ENCODE measurements at regions not wholly inside any gene's neighbourhood (a gene's known extent, or its start where the extent isn't known, plus 50 kb on each side); places are given as distances from the start of the nearest gene placed in this dataset.
"Not testable (repeated sequence)": the region's sequence is repeated elsewhere in the genome, so short reads cannot be mapped to it uniquely, and the experiment has no call there.

- CTCF ChIA-PET, result not testable (repeated sequence)
Observed at GRCh38 chr13:109934520-109934919, 148.1 kb upstream of the IRS2 start.

GRCh38 chr13:109933476-109933875 is 147.1 kb upstream of the IRS2 start:
- no peaks in the 10 kb centered on the region for H3K4me1 Mint-ChIP-seq
- ATAC-seq (no peak), DNase-seq (no peak)
- no peaks in the 10 kb centered on the region for H3K9me3 ChIP-seq (ENCODE audit: control insufficient read depth in 2 of 3, low read length in 3 of 3)
- ChIA-PET CTCF (no interaction called here), POLR2A (no interaction called here)
- intact Hi-C loops (cut with micrococcal nuclease), result no loop called here
- no peak overlapping the region for H3K27ac ChIP-seq (ENCODE audit: low read depth, low read length)
- H3K27me3 Mint-ChIP-seq, result peaks cover 0 to 12% (median 0%) of the 10 kb centered on the region in 5 donors
- H3K36me3 ChIP-seq (ENCODE audit: control insufficient read depth in 2 of 3, insufficient read depth in 3 of 3, low read length in 3 of 3), result no peaks in the 10 kb centered on the region
- H3K4me1 ChIP-seq (ENCODE audit: control insufficient read depth in 2 of 2, insufficient read depth in 2 of 2, low read length in 2 of 2), result no peaks in the 10 kb centered on the region
- H3K27ac Mint-ChIP-seq, result no peak overlapping the region
- peaks cover 0 to 11% (median 1%) of the 10 kb centered on the region in 11 donors for H3K9me3 Mint-ChIP-seq
- no peak overlapping the region for H3K4me3 Mint-ChIP-seq
- H3K36me3 Mint-ChIP-seq, result no peaks in the 10 kb centered on the region
- H3K4me3 ChIP-seq (ENCODE audit: low read length), result no peak overlapping the region
- no peaks in the 10 kb centered on the region for H3K27me3 ChIP-seq (ENCODE audit: control insufficient read depth in 2 of 2, insufficient read depth in 2 of 2, low read length in 2 of 2)

More at GRCh38 chr13:109934520-109934919, 148.1 kb upstream of the IRS2 start:
- DNase-seq; H3K4me1 ChIP-seq (ENCODE audit: control insufficient read depth in 2 of 2, insufficient read depth in 2 of 2, low read length in 2 of 2); intact Hi-C loops (cut with micrococcal nuclease); H3K36me3 ChIP-seq (ENCODE audit: control insufficient read depth in 2 of 3, insufficient read depth in 3 of 3, low read length in 3 of 3); H3K27ac ChIP-seq (ENCODE audit: low read depth, low read length); H3K4me3 Mint-ChIP-seq; ATAC-seq; H3K9me3 ChIP-seq (ENCODE audit: control insufficient read depth in 2 of 3, low read length in 3 of 3); H3K27me3 ChIP-seq (ENCODE audit: control insufficient read depth in 2 of 2, insufficient read depth in 2 of 2, low read length in 2 of 2); H3K27ac Mint-ChIP-seq; H3K36me3 Mint-ChIP-seq; H3K4me1 Mint-ChIP-seq; H3K4me3 ChIP-seq (ENCODE audit: low read length); POLR2A ChIA-PET: not testable (repeated sequence)
- Mint-ChIP-seq H3K27me3 (peaks cover 0 to 14% (median 0%) of the 10 kb centered on the region in 5 donors), H3K9me3 (peaks cover 0 to 11% (median 1%) of the 10 kb centered on the region in 11 donors)

GRCh38 chr13:109924376-109924775 is 138.0 kb upstream of the IRS2 start:
- no peaks in the 10 kb centered on the region for H3K36me3 Mint-ChIP-seq
- POLR2A ChIA-PET, result no interaction called here
- no peak for ATAC-seq

GRCh38 chr13:109922518-109922917 is 136.1 kb upstream of the IRS2 start:
- no peak for DNase-seq
- intact Hi-C loops (cut with micrococcal nuclease), result no loop called here
- ChIA-PET POLR2A (no interaction called here), CTCF (no interaction called here)
- ATAC-seq, result no peak
- no peaks in the 10 kb centered on the region for H3K36me3 Mint-ChIP-seq
- no peak overlapping the region for H3K27ac ChIP-seq (ENCODE audit: low read depth, low read length)
- H3K27me3 Mint-ChIP-seq, result peaks cover 0 to 25% (median 4%) of the 10 kb centered on the region in 5 donors
- H3K27me3 ChIP-seq (ENCODE audit: control insufficient read depth in 2 of 2, insufficient read depth in 2 of 2, low read length in 2 of 2), result no peaks in the 10 kb centered on the region
- H3K4me1 ChIP-seq (ENCODE audit: control insufficient read depth in 2 of 2, insufficient read depth in 2 of 2, low read length in 2 of 2), result no peaks in the 10 kb centered on the region
- H3K9me3 ChIP-seq (ENCODE audit: control insufficient read depth in 2 of 3, low read length in 3 of 3), result no peaks in the 10 kb centered on the region
- H3K36me3 ChIP-seq (ENCODE audit: control insufficient read depth in 2 of 3, insufficient read depth in 3 of 3, low read length in 3 of 3), result no peaks in the 10 kb centered on the region
- no peak overlapping the region for H3K4me3 Mint-ChIP-seq
- H3K4me3 ChIP-seq (ENCODE audit: low read length), result no peak overlapping the region
- H3K27ac Mint-ChIP-seq, result no peak overlapping the region
- no peaks in the 10 kb centered on the region for H3K9me3 Mint-ChIP-seq
- H3K4me1 Mint-ChIP-seq, result no peaks in the 10 kb centered on the region

More at GRCh38 chr13:109924376-109924775, 138.0 kb upstream of the IRS2 start:
- Mint-ChIP-seq H3K27ac (no peak overlapping the region), H3K4me1 (no peaks in the 10 kb centered on the region), H3K27me3 (peaks cover 0 to 25% (median 4%) of the 10 kb centered on the region in 5 donors), H3K4me3 (no peak overlapping the region), H3K9me3 (no peaks in the 10 kb centered on the region)
- H3K36me3 ChIP-seq (ENCODE audit: control insufficient read depth in 2 of 3, insufficient read depth in 3 of 3, low read length in 3 of 3), result no peaks in the 10 kb centered on the region
- H3K27me3 ChIP-seq (ENCODE audit: control insufficient read depth in 2 of 2, insufficient read depth in 2 of 2, low read length in 2 of 2), result no peaks in the 10 kb centered on the region
- CTCF ChIA-PET, result no interaction called here
- H3K27ac ChIP-seq (ENCODE audit: low read depth, low read length), result no peak overlapping the region
- no peak overlapping the region for H3K4me3 ChIP-seq (ENCODE audit: low read length)
- intact Hi-C loops (cut with micrococcal nuclease), result no loop called here
- H3K9me3 ChIP-seq (ENCODE audit: control insufficient read depth in 2 of 3, low read length in 3 of 3), result no peaks in the 10 kb centered on the region
- H3K4me1 ChIP-seq (ENCODE audit: control insufficient read depth in 2 of 2, insufficient read depth in 2 of 2, low read length in 2 of 2), result no peaks in the 10 kb centered on the region
- DNase-seq, result no peak

GRCh38 chr13:109919715-109920375 is 133.5 kb upstream of the IRS2 start:
- Histone ChIP-seq H3K4me1 (ENCODE audit: control insufficient read depth in 2 of 2, insufficient read depth in 2 of 2, low read length in 2 of 2) (no peaks in the 10 kb centered on the region), H3K27ac (ENCODE audit: low read depth, low read length) (no peak overlapping the region), H3K36me3 (ENCODE audit: control insufficient read depth in 2 of 3, insufficient read depth in 3 of 3, low read length in 3 of 3) (no peaks in the 10 kb centered on the region), H3K9me3 (ENCODE audit: control insufficient read depth in 2 of 3, low read length in 3 of 3) (no peaks in the 10 kb centered on the region), H3K4me3 (ENCODE audit: low read length) (no peak overlapping the region), H3K27me3 (ENCODE audit: control insufficient read depth in 2 of 2, insufficient read depth in 2 of 2, low read length in 2 of 2) (no peaks in the 10 kb centered on the region)
- DNase-seq, result no peak
- H3K9me3 Mint-ChIP-seq, result no peaks in the 10 kb centered on the region
- no peaks in the 10 kb centered on the region for H3K36me3 Mint-ChIP-seq
- POLR2A ChIA-PET, result interaction anchor here (0.6 kb wide), 1 partner anchor 711 kb away, joined by 5 read pairs; no protein-coding TSS in a partner anchor
- CTCF ChIA-PET, result no interaction called here
- no peak for ATAC-seq
- H3K4me1 Mint-ChIP-seq, result no peaks in the 10 kb centered on the region
- H3K27ac Mint-ChIP-seq, result no peak overlapping the region
- intact Hi-C loops (cut with micrococcal nuclease), result no loop called here
- H3K4me3 Mint-ChIP-seq, result no peak overlapping the region
- H3K27me3 Mint-ChIP-seq, result peaks cover 0 to 22% (median 4%) of the 10 kb centered on the region in 5 donors

- ChIA-PET CTCF (no interaction called here), POLR2A (no interaction called here)
- H3K27ac Mint-ChIP-seq, result no peak overlapping the region
- H3K27ac ChIP-seq (ENCODE audit: low read depth, low read length), result no peak overlapping the region
- H3K4me1 Mint-ChIP-seq, result no peaks in the 10 kb centered on the region
- H3K9me3 Mint-ChIP-seq, result no peaks in the 10 kb centered on the region
- intact Hi-C loops (cut with micrococcal nuclease), result no loop called here
- no peaks in the 10 kb centered on the region for H3K4me1 ChIP-seq (ENCODE audit: control insufficient read depth in 2 of 2, insufficient read depth in 2 of 2, low read length in 2 of 2)
- DNase-seq, result no peak
- H3K27me3 Mint-ChIP-seq, result peaks cover 0 to 22% (median 4%) of the 10 kb centered on the region in 5 donors
- no peak overlapping the region for H3K4me3 ChIP-seq (ENCODE audit: low read length)
- H3K9me3 ChIP-seq (ENCODE audit: control insufficient read depth in 2 of 3, low read length in 3 of 3), result no peaks in the 10 kb centered on the region
- H3K27me3 ChIP-seq (ENCODE audit: control insufficient read depth in 2 of 2, insufficient read depth in 2 of 2, low read length in 2 of 2), result no peaks in the 10 kb centered on the region
- ATAC-seq, result no peak
- H3K36me3 ChIP-seq (ENCODE audit: control insufficient read depth in 2 of 3, insufficient read depth in 3 of 3, low read length in 3 of 3), result no peaks in the 10 kb centered on the region
- no peaks in the 10 kb centered on the region for H3K36me3 Mint-ChIP-seq
- no peak overlapping the region for H3K4me3 Mint-ChIP-seq
Observed at GRCh38 chr13:109918179-109918711, 131.9 kb upstream of the IRS2 start.

GRCh38 chr13:109917422-109917821 is 131.0 kb upstream of the IRS2 start:
- no peaks in the 10 kb centered on the region for H3K4me1 Mint-ChIP-seq

More at GRCh38 chr13:109917422-109917821, 131.0 kb upstream of the IRS2 start:
- H3K4me3 Mint-ChIP-seq, result no peak overlapping the region
- H3K27me3 ChIP-seq (ENCODE audit: control insufficient read depth in 2 of 2, insufficient read depth in 2 of 2, low read length in 2 of 2), result no peaks in the 10 kb centered on the region
- H3K36me3 Mint-ChIP-seq, result no peaks in the 10 kb centered on the region
- DNase-seq (no peak), ATAC-seq (no peak)
- H3K4me3 ChIP-seq (ENCODE audit: low read length), result no peak overlapping the region
- no peaks in the 10 kb centered on the region for H3K36me3 ChIP-seq (ENCODE audit: control insufficient read depth in 2 of 3, insufficient read depth in 3 of 3, low read length in 3 of 3)
- H3K27ac Mint-ChIP-seq, result no peak overlapping the region
- intact Hi-C loops (cut with micrococcal nuclease), result no loop called here
- H3K4me1 ChIP-seq (ENCODE audit: control insufficient read depth in 2 of 2, insufficient read depth in 2 of 2, low read length in 2 of 2), result no peaks in the 10 kb centered on the region
- ChIA-PET POLR2A (no interaction called here), CTCF (no interaction called here)
- H3K9me3 Mint-ChIP-seq, result no peaks in the 10 kb centered on the region
- peaks cover 0 to 22% (median 4%) of the 10 kb centered on the region in 5 donors for H3K27me3 Mint-ChIP-seq
- H3K9me3 ChIP-seq (ENCODE audit: control insufficient read depth in 2 of 3, low read length in 3 of 3), result no peaks in the 10 kb centered on the region
- H3K27ac ChIP-seq (ENCODE audit: low read depth, low read length), result no peak overlapping the region
